ENCODE measurements at regions not wholly inside any gene's neighbourhood (a gene's known extent, or its start where the extent isn't known, plus 50 kb on each side); places are given as distances from the start of the nearest gene placed in this dataset.

GRCh38 chr9:79134654-79135053 lies 437.1 kb upstream of the TLE4 start:
- WGBS, 2 experiments (ENCODE audit: low coverage in 1 of 2, low lambda C conversion rate in 2 of 2, missing lambda C conversion rate in 2 of 2) = 64% methylated on average over 5 of the region's 5 CpGs
- no peaks in the 10 kb centered on the region for H3K79me2 ChIP-seq (ENCODE audit: insufficient read depth)
- H3K36me3 ChIP-seq (ENCODE audit: low read depth) = no peaks in the 10 kb centered on the region
- no peaks in the 10 kb centered on the region for H3F3A ChIP-seq (ENCODE audit: insufficient read depth)
- H3K9ac ChIP-seq = no peak overlapping the region
- H4K20me1 ChIP-seq (ENCODE audit: insufficient read depth) = no peaks in the 10 kb centered on the region
- no peak overlapping the region for H3K4me3 ChIP-seq
- no peaks in the 10 kb centered on the region for H3K27me3 ChIP-seq (replicated peaks; ENCODE audit: insufficient read depth)
- no peak overlapping the region for H3K4me2 ChIP-seq (ENCODE audit: unreplicated experiment)
- H3K27ac ChIP-seq = no peak overlapping the region
- TF ChIP-seq EZH2 (IDR thresholded peaks at IDR 0.05; ENCODE audit: insufficient read depth, poor library complexity, severe bottlenecking) (no peak), EZH2phosphoT487 (IDR thresholded peaks at IDR 0.05; ENCODE audit: insufficient read depth, low read depth) (no peak)
- H3K9me3 ChIP-seq (ENCODE audit: low read depth) = no peaks in the 10 kb centered on the region
- H3K4me1 ChIP-seq (ENCODE audit: insufficient read depth) = peaks cover 5% of the 10 kb centered on the region
- in situ Hi-C loops (cut with MboI) = loop anchor here (25.0 kb wide), 2 partner anchors 278 to 697 kb away; no protein-coding TSS in a partner anchor
- peak; percentile 21 for DNase-seq
- 0 out of 2 replicates have a peak overlapping the region, but pooled peaks have one; percentile 4 for H2AFZ ChIP-seq
- no peaks in the 10 kb centered on the region for H3K9me2 ChIP-seq (ENCODE audit: insufficient read depth)

GRCh38 chr9:79135681-79136415 lies 435.9 kb upstream of the TLE4 start:
- in situ Hi-C loops (cut with MboI) = loop anchor here (25.0 kb wide), 2 partner anchors 276 to 699 kb away; no protein-coding TSS in a partner anchor
- H3K9me2 ChIP-seq (ENCODE audit: insufficient read depth) = no peaks in the 10 kb centered on the region
- H2AFZ ChIP-seq = no peak overlapping the region
- TF ChIP-seq EZH2 (IDR thresholded peaks at IDR 0.05; ENCODE audit: insufficient read depth, poor library complexity, severe bottlenecking) (no peak), EZH2phosphoT487 (IDR thresholded peaks at IDR 0.05; ENCODE audit: insufficient read depth, low read depth) (no peak)
- DNase-seq = no peak
- 80 to 82% methylated on average over 5 of the region's 5 CpGs for WGBS, 2 experiments (ENCODE audit: low coverage in 1 of 2, low lambda C conversion rate in 2 of 2, missing lambda C conversion rate in 2 of 2)
- no peak overlapping the region for H3K4me3 ChIP-seq
- no peak overlapping the region for H3K9ac ChIP-seq
- no peaks in the 10 kb centered on the region for H3K9me3 ChIP-seq (ENCODE audit: low read depth)
- no peaks in the 10 kb centered on the region for H3K36me3 ChIP-seq (ENCODE audit: low read depth)
- no peaks in the 10 kb centered on the region for H4K20me1 ChIP-seq (ENCODE audit: insufficient read depth)
- H3F3A ChIP-seq (ENCODE audit: insufficient read depth) = no peaks in the 10 kb centered on the region
- H3K79me2 ChIP-seq (ENCODE audit: insufficient read depth) = no peaks in the 10 kb centered on the region
- H3K27ac ChIP-seq = no peak overlapping the region
- no peaks in the 10 kb centered on the region for H3K27me3 ChIP-seq (replicated peaks; ENCODE audit: insufficient read depth)
- H3K4me2 ChIP-seq (ENCODE audit: unreplicated experiment) = no peak overlapping the region
- H3K4me1 ChIP-seq (ENCODE audit: insufficient read depth) = peaks cover 5% of the 10 kb centered on the region

- no peak overlapping the region for H3K27ac ChIP-seq
- H2AFZ ChIP-seq = no peak overlapping the region
- H3K36me3 ChIP-seq (ENCODE audit: low read depth) = no peaks in the 10 kb centered on the region
- H4K20me1 ChIP-seq (ENCODE audit: insufficient read depth) = no peaks in the 10 kb centered on the region
- no peaks in the 10 kb centered on the region for H3K9me3 ChIP-seq (ENCODE audit: low read depth)
- no peaks in the 10 kb centered on the region for H3K27me3 ChIP-seq (replicated peaks; ENCODE audit: insufficient read depth)
- H3F3A ChIP-seq (ENCODE audit: insufficient read depth) = no peaks in the 10 kb centered on the region
- DNase-seq = no peak
- in situ Hi-C loops (cut with MboI) = loop anchor here (25.0 kb wide), 2 partner anchors 272 to 703 kb away; no protein-coding TSS in a partner anchor
- WGBS, 2 experiments (ENCODE audit: low coverage in 1 of 2, low lambda C conversion rate in 2 of 2, missing lambda C conversion rate in 2 of 2) = 85 to 89% methylated on average over 1 of the region's 1 CpG
- H3K4me3 ChIP-seq = no peak overlapping the region
- H3K4me2 ChIP-seq (ENCODE audit: unreplicated experiment) = no peak overlapping the region
- no peaks in the 10 kb centered on the region for H3K79me2 ChIP-seq (ENCODE audit: insufficient read depth)
- no peak overlapping the region for H3K9ac ChIP-seq
- no peaks in the 10 kb centered on the region for H3K9me2 ChIP-seq (ENCODE audit: insufficient read depth)
- TF ChIP-seq EZH2phosphoT487 (IDR thresholded peaks at IDR 0.05; ENCODE audit: insufficient read depth, low read depth) (no peak), EZH2 (IDR thresholded peaks at IDR 0.05; ENCODE audit: insufficient read depth, poor library complexity, severe bottlenecking) (no peak)
- no peaks in the 10 kb centered on the region for H3K4me1 ChIP-seq (ENCODE audit: insufficient read depth)
These were observed 431.0 kb upstream of the TLE4 start for GRCh38 chr9:79140751-79141150.

- H3K27ac ChIP-seq = no peak overlapping the region
- H3K79me2 ChIP-seq (ENCODE audit: insufficient read depth) = no peaks in the 10 kb centered on the region
- no peak overlapping the region for H2AFZ ChIP-seq
- no peak overlapping the region for H3K4me2 ChIP-seq (ENCODE audit: unreplicated experiment)
- H3K4me1 ChIP-seq (ENCODE audit: insufficient read depth) = no peaks in the 10 kb centered on the region
- no peaks in the 10 kb centered on the region for H3K9me2 ChIP-seq (ENCODE audit: insufficient read depth)
- H3K27me3 ChIP-seq (replicated peaks; ENCODE audit: insufficient read depth) = no peaks in the 10 kb centered on the region
- H3F3A ChIP-seq (ENCODE audit: insufficient read depth) = no peaks in the 10 kb centered on the region
- no peaks in the 10 kb centered on the region for H3K9me3 ChIP-seq (ENCODE audit: low read depth)
- H3K4me3 ChIP-seq = no peak overlapping the region
- H4K20me1 ChIP-seq (ENCODE audit: insufficient read depth) = no peaks in the 10 kb centered on the region
- TF ChIP-seq EZH2phosphoT487 (IDR thresholded peaks at IDR 0.05; ENCODE audit: insufficient read depth, low read depth) (no peak), EZH2 (IDR thresholded peaks at IDR 0.05; ENCODE audit: insufficient read depth, poor library complexity, severe bottlenecking) (no peak)
- in situ Hi-C loops (cut with MboI) = loop anchor here (25.0 kb wide), 2 partner anchors 269 to 706 kb away; no protein-coding TSS in a partner anchor
- no peak overlapping the region for H3K9ac ChIP-seq
- no peak for DNase-seq
- no peaks in the 10 kb centered on the region for H3K36me3 ChIP-seq (ENCODE audit: low read depth)
These were observed 428.6 kb upstream of the TLE4 start for GRCh38 chr9:79143211-79143610.

Data from GM23248 (cell line).